PC-3 (cell line): ENCODE measurements at regions not wholly inside any gene's neighbourhood (a gene's known extent, or its start where the extent isn't known, plus 50 kb on each side); places are given as distances from the start of the nearest gene placed in this dataset.
"Not testable (repeated sequence)": the region's sequence is repeated elsewhere in the genome, so short reads cannot be mapped to it uniquely, and the experiment has no call there.

Experiments
- CTCF ChIP-seq: fragments of 300-600 bp; sonication (generic); conservative IDR thresholded peaks from 2 replicates; pipeline ENCODE4 v1.5.1; 2017; ENCODE audit warnings: antibody characterized with exemption, low read depth, mild to moderate bottlenecking, low read length
- EZH2 ChIP-seq: fragments of 300-600 bp; sonication (generic); IDR thresholded peaks from one replicate; pipeline ENCODE4 v1.6.1; 2017; ENCODE audit warnings: antibody characterized with exemption, mild to moderate bottlenecking, low read length; ENCODE audit not compliant: unreplicated experiment
- EZH2phosphoT487 ChIP-seq: fragments of 300-600 bp; sonication (generic); IDR thresholded peaks from 2 replicates; pipeline ENCODE4 v1.6.1; 2018; ENCODE audit warnings: mild to moderate bottlenecking, antibody characterized with exemption, low read length, borderline replicate concordance

- not testable (repeated sequence) for TF ChIP-seq CTCF, EZH2, EZH2phosphoT487
Observed at GRCh38 chr11:71367276-71367675, 80.9 kb downstream of the DHCR7 start.
